ENCODE measurements at regions not wholly inside any gene's neighbourhood (a gene's known extent, or its start where the extent isn't known, plus 50 kb on each side); places are given as distances from the start of the nearest gene placed in this dataset.

DNA sequence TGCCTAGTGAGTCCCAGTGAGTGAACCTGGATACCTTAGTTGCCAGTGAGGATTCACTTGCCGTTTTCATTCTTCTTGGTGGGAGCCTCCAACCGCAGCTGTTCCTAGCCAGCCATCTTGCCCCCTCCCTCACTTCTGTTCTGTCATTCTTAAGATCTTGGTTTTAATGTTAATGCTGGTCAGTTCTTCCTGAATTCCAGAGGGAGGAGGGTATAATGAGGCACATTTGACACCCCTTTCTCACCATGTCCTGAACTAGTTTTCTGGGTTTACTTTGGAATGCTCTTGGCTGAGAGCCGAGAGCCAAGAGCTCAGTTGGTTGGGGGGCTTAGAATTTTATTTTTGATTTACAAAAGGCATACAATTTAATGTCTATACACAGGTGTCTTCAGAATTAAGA is 78.5 kb upstream of the ADCY1 start:
- DNase-seq (ENCODE audit: low read depth), result no peak
- TF ChIP-seq, protein P1, sequence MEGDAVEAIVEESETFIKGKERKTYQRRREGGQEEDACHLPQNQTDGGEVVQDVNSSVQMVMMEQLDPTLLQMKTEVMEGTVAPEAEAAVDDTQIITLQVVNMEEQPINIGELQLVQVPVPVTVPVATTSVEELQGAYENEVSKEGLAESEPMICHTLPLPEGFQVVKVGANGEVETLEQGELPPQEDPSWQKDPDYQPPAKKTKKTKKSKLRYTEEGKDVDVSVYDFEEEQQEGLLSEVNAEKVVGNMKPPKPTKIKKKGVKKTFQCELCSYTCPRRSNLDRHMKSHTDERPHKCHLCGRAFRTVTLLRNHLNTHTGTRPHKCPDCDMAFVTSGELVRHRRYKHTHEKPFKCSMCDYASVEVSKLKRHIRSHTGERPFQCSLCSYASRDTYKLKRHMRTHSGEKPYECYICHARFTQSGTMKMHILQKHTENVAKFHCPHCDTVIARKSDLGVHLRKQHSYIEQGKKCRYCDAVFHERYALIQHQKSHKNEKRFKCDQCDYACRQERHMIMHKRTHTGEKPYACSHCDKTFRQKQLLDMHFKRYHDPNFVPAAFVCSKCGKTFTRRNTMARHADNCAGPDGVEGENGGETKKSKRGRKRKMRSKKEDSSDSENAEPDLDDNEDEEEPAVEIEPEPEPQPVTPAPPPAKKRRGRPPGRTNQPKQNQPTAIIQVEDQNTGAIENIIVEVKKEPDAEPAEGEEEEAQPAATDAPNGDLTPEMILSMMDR (IDR thresholded peaks at IDR 0.05; ENCODE audit: low read length, missing control alignments), result no peak
- no peak overlapping the region for H3K4me3 ChIP-seq (replicated peaks; ENCODE audit: low read depth, low read length)

DNA sequence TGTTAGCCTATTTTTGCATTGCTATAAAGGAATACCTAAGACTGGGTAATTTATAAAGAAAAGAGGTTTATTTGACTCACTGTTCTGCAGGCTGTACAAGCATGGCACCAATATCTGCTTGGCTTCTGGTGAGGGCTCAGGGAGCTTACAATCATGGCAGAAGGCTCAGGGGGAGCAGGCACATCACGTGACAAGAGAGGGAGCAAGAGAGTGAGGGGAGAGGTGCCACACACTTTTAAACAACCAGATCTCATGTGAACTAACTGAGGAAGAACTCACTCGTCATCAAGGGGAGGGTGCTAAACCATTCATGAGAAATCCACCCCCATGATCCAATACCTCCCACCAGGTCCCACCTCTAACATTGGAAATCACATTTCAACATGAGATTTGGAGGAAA is 73.9 kb upstream of the ADCY1 start:
- TF ChIP-seq, protein P1 (IDR thresholded peaks at IDR 0.05; ENCODE audit: low read length, missing control alignments), result no peak
- no peak overlapping the region for H3K4me3 ChIP-seq (replicated peaks; ENCODE audit: low read depth, low read length)
- no peak for DNase-seq (ENCODE audit: low read depth)

DNA sequence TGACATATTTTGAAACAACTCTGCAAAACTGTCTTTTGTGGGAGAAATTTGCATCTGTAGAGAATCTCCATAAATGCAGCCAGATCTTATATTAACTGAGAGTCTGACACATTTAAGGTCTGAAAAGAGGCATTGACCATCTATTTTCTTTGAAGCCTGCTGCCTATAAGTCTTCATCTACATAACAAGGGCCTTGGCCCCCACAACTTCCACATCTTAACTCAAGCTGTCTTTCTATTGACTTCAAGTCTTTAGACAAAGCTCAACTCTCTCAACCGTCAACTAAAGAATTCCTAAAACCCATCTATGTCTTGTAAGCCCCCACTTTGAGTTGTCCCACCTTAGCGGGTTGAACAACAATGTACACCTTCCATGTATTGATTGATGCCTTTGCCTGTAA is 72.4 kb upstream of the ADCY1 start:
- TF ChIP-seq, protein P1 (IDR thresholded peaks at IDR 0.05; ENCODE audit: low read length, missing control alignments), result no peak
- H3K4me3 ChIP-seq (replicated peaks; ENCODE audit: low read depth, low read length), result no peak overlapping the region
- no peak for DNase-seq (ENCODE audit: low read depth)

GRCh38 chr7:45506059-45506458 is 68.1 kb upstream of the ADCY1 start:
- H3K4me3 ChIP-seq (replicated peaks; ENCODE audit: low read depth, low read length), result no peak overlapping the region
- TF ChIP-seq, protein P1 (IDR thresholded peaks at IDR 0.05; ENCODE audit: low read length, missing control alignments), result no peak
- no peak for DNase-seq (ENCODE audit: low read depth)

GRCh38 chr7:45509222-45509621 is 64.9 kb upstream of the ADCY1 start:
- DNase-seq (ENCODE audit: low read depth), result no peak
- TF ChIP-seq, protein P1 (IDR thresholded peaks at IDR 0.05; ENCODE audit: low read length, missing control alignments), result no peak
- no peak overlapping the region for H3K4me3 ChIP-seq (replicated peaks; ENCODE audit: low read depth, low read length)

DNA sequence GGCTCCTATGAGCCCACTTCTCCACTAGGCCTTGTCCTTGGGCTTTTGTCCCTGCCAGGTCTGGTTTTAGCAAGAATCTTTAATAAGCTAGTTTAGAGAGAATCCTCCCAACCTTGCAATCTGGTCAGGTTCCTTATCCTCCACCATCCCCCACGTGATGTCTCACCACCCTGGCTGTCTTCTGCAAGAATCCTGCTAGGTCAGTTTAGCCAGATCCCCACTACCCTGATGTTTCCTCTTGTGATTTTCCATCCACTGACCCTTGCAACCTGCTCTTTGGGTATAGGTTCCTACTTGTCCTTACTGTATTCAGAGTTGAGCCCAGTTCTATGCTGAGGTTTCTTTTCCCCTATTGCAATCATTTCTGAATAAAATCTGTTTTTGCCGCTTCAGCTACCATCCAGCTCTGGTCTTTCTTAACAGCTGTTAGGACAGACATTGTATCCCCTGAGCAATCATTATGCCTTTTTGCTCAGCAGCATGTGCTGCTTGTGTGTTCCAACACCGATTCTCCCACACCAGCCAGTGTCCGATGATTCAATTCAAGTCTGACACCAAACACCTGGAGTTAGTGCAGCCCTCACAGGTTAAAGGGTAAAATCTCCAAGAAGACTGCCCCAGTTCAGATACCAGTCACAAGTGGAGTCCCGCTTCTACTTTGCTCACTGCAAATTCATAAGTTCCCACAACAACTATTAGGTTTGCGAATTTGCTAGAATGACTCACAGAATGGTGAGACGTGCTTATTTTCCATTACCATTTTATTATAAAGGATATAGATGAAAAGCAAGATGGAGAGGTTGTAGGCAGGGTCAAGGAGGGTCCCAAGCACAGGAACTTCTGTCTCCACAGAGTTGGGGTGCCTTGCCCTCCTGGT is 62.2 kb upstream of the ADCY1 start:
- DNase-seq (ENCODE audit: low read depth), result no peak
- H3K4me3 ChIP-seq (replicated peaks; ENCODE audit: low read depth, low read length), result no peak overlapping the region
- TF ChIP-seq, protein P1 (IDR thresholded peaks at IDR 0.05; ENCODE audit: low read length, missing control alignments), result no peak

- TF ChIP-seq, protein P1 (IDR thresholded peaks at IDR 0.05; ENCODE audit: low read length, missing control alignments), result no peak
- no peak for DNase-seq (ENCODE audit: low read depth)
- H3K4me3 ChIP-seq (replicated peaks; ENCODE audit: low read depth, low read length), result no peak overlapping the region
Observed at GRCh38 chr7:45514944-45515343, 59.2 kb upstream of the ADCY1 start.
